K562 (cell line): ENCODE measurements at regions not wholly inside any gene's neighbourhood (a gene's known extent, or its start where the extent isn't known, plus 50 kb on each side); places are given as distances from the start of the nearest gene placed in this dataset. TPM values are rescaled to one million over a fixed set of nuclear protein-coding genes. Genes with fewer than 3 reads are reported as not detected.

Experiments used
- ATAC-seq: fragments of 200-7000 bp; cut with Tn5 transposase; 3 replicates; pipeline ENCODE4 v1.9.1; 2020; ENCODE audit warnings: moderate library complexity
- BruUV-seq: library from RNA; stranded (reverse); fragments of 400-500 nt; replicated peaks from 2 replicates; lab custom pipeline; 2021; lab: Mats Ljungman, UMichigan
- CTCF ChIA-PET: fragments of 300-600 bp; formaldehyde crosslinking; extraction: SDS; loops from one replicate; lab custom pipeline; 2021; ENCODE audit warnings: low intra/inter-chr PET ratio; lab: Yijun Ruan, JAX
- POLR2A ChIA-PET: fragments of 300-600, 350-650 bp; sonication (Branson Sonifier 250); formaldehyde crosslinking; extraction: SDS; loops from one replicate; lab custom pipeline; 2021; ENCODE audit warnings: antibody characterized with exemption, inconsistent platforms; lab: Yijun Ruan, JAX
- DNase-seq, 4 experiments: peaks; one replicate each; pipeline versions ENCODE4 v3.0.0 to v3.0.0-alpha.2; 2011 to 2018; ENCODE audit warnings: low spot score in 3 of 4, mixed read lengths in 3 of 4; ENCODE audit errors: extremely low read depth in 1 of 4
- FAIRE-seq: peaks from 2 replicates; lab custom pipeline; 2011; peaks lifted over from hg19 to GRCh38; lab: Jason Lieb, UNC
- H2AFZ ChIP-seq: 2 replicates; pipeline ENCODE4 v1.6.0; 2011; ENCODE audit warnings: low read depth, low read length, control low read depth, inconsistent platforms
- H3K27ac ChIP-seq: fragments of 200-600 bp; 3 replicates; pipeline ENCODE4 v1.8.0; 2011; ENCODE audit warnings: low read depth, mild to moderate bottlenecking, control low read depth, inconsistent platforms, low read length, moderate library complexity, mixed read lengths; ENCODE audit errors: extremely low read depth
- H3K27me3 ChIP-seq, 2 experiments: fragments of 300-600 bp in 1 of 2; 2 replicates in 1 of 2; 3 replicates in 1 of 2; pipeline versions ENCODE4 v1.6.0 to v1.8.0; 2011; ENCODE audit warnings: inconsistent platforms in 2 of 2, low read length in 2 of 2, mild to moderate bottlenecking in 1 of 2, mixed read lengths in 1 of 2, moderate library complexity in 1 of 2; ENCODE audit not compliant: control insufficient read depth in 2 of 2, insufficient read depth in 2 of 2
- H3K36me3 ChIP-seq: fragments of 300-600 bp; 3 replicates; pipeline ENCODE4 v1.8.0; 2011; ENCODE audit warnings: mild to moderate bottlenecking, low read length, inconsistent platforms; ENCODE audit not compliant: control insufficient read depth, insufficient read depth
- H3K4me1 ChIP-seq, 2 experiments: fragments of 200-600 bp in 1 of 2; replicated peaks in 1 of 2; 2 replicates in 1 of 2; 3 replicates in 1 of 2; pipeline versions ENCODE4 v1.5.1 to v1.8.0; 2011; ENCODE audit warnings: inconsistent platforms in 2 of 2, low read length in 2 of 2, mild to moderate bottlenecking in 1 of 2, mixed read lengths in 1 of 2, moderate library complexity in 1 of 2; ENCODE audit not compliant: control insufficient read depth in 2 of 2, insufficient read depth in 2 of 2
- H3K4me2 ChIP-seq: 2 replicates; pipeline ENCODE4 v1.6.1; 2011; ENCODE audit warnings: low read length, control low read depth, inconsistent platforms, mixed read lengths; ENCODE audit not compliant: insufficient read depth
- H3K4me3 ChIP-seq: fragments of 200-600 bp; sonication (generic), shearing (Covaris generic); 2 replicates; pipeline ENCODE4 v1.5.1; 2016; ENCODE audit warnings: control low read depth, inconsistent platforms
- H3K79me2 ChIP-seq: fragments of 200-600 bp; 3 replicates; pipeline ENCODE4 v1.8.0; 2011; ENCODE audit warnings: low read length, inconsistent platforms; ENCODE audit not compliant: control insufficient read depth, insufficient read depth
- H3K9ac ChIP-seq, 2 experiments: 2 replicates each; pipeline versions ENCODE4 v1.6.0 to v1.6.1; 2011; ENCODE audit warnings: low read depth in 2 of 2, low read length in 2 of 2, control low read depth in 1 of 2, inconsistent platforms in 1 of 2, mild to moderate bottlenecking in 1 of 2, mixed read lengths in 1 of 2; ENCODE audit not compliant: insufficient read depth in 1 of 2
- H3K9me1 ChIP-seq: one replicate; pipeline ENCODE4 v1.6.0; 2011; ENCODE audit warnings: inconsistent platforms, mild to moderate bottlenecking, low read length, moderate library complexity; ENCODE audit not compliant: control insufficient read depth, insufficient read depth
- H3K9me3 ChIP-seq: replicated peaks from 2 replicates; pipeline ENCODE4 v1.5.1; 2011; ENCODE audit warnings: low read depth, low read length, inconsistent platforms; ENCODE audit not compliant: control insufficient read depth, insufficient read depth
- H4K20me1 ChIP-seq: replicated peaks from 2 replicates; pipeline ENCODE4 v1.6.1; 2011; ENCODE audit warnings: low read length, inconsistent platforms, mixed read lengths; ENCODE audit not compliant: control insufficient read depth, insufficient read depth
- HOMEZ ChIP-seq: fragments of 250-450 bp; sonication (Bioruptor Pico); IDR thresholded peaks from 2 replicates; pipeline ENCODE4 v1.4.0; 2020; ENCODE audit warnings: mild to moderate bottlenecking, moderate library complexity
- LEF1 ChIP-seq: fragments of 450-650 bp; IDR thresholded peaks from 2 replicates; pipeline ENCODE4 v1.6.1; 2016; ENCODE audit warnings: mild to moderate bottlenecking
- MTA3 ChIP-seq: fragments of 450-650 bp; formaldehyde crosslinking; IDR thresholded peaks from 2 replicates; pipeline ENCODE4 v1.6.1; 2017; ENCODE audit warnings: mild to moderate bottlenecking, borderline replicate concordance
- PYGO2 ChIP-seq: fragments of 450-650 bp; IDR thresholded peaks from 2 replicates; pipeline ENCODE4 v1.6.1; 2016; ENCODE audit warnings: mild to moderate bottlenecking, missing genetic modification characterization, moderate library complexity, missing compliant biosample characterization
- ZNF354B ChIP-seq: fragments of 250-450 bp; sonication (Bioruptor Pico); IDR thresholded peaks from 2 replicates; pipeline ENCODE4 v1.4.0; 2020
- WGBS: fragments of 100-300 bp; shearing (Covaris generic); methylation state at CpG from one replicate; pipeline ENCODE4 v1.1.6; 2016; ENCODE audit warnings: low coverage, mixed read lengths; ENCODE audit not compliant: insufficient coverage; ENCODE audit errors: missing lambda C conversion rate; 5-methylcytosine and 5-hydroxymethylcytosine counted together
- in situ Hi-C: fragments of 300-500 bp; cut with MboI; formaldehyde crosslinking; loops from 4 replicates; pipeline ENCODE4 v1.15.0; 2018; ENCODE audit warnings: inconsistent platforms, mixed read lengths
- intact Hi-C: fragments of 100-400 bp; cut with micrococcal nuclease; formaldehyde crosslinking; loops from 2 replicates; pipeline ENCODE4 v1.14.2; 2022
- small RNA-seq: library from RNA; depleted of rRNA; stranded (forward); fragments of <200 nt; gene quantifications from one replicate; pipeline ENCODE3, GENCODE V24; 2014

- CTCF ChIA-PET: no interaction called here
- Histone ChIP-seq H3K9ac (no peak overlapping the region), H3K36me3 (no peaks in the 10 kb centered on the region), H3K4me3 (no peak overlapping the region), H3K4me2 (no peak overlapping the region), H3K27ac (no peak overlapping the region), H4K20me1 (no peaks in the 10 kb centered on the region), H3K9me3 (no peaks in the 10 kb centered on the region), H3K9me1 (no peaks in the 10 kb centered on the region), H3K27me3 (no peaks in the 10 kb centered on the region), H3K79me2 (no peaks in the 10 kb centered on the region), H2AFZ (no peak overlapping the region), H3K4me1 (no peaks in the 10 kb centered on the region)
- TF ChIP-seq HOMEZ (CRISPR knock-in tag) (no peak), PYGO2 (tag) (no peak), LEF1 (no peak), MTA3 (no peak), ZNF354B (CRISPR knock-in tag) (no peak)
- ATAC-seq: no peak
- intact Hi-C loops (no loop called here), in situ Hi-C loops (no loop called here)
- POLR2A ChIA-PET: interaction anchor here (0.7 kb wide), 1 partner anchor 101 kb away, joined by 3 read pairs; no protein-coding TSS in a partner anchor
- WGBS: 0% methylated on average over 2 of the region's 2 CpGs
- FAIRE-seq: no peak
- DNase-seq: no peak
- no TSS peak for BruUV-seq
Observed at GRCh38 chr2:223545830-223546229, 56.3 kb downstream of the SCG2 start.

Small RNA genes lying in the stretch of these regions (small RNA-seq; reads per million reads assigned to genes)
- not detected for gene HIGD1AP4
- not detected for gene RN7SL807P
